HepG2 (cell line): ENCODE measurements at regions not wholly inside any gene's neighbourhood (a gene's known extent, or its start where the extent isn't known, plus 50 kb on each side); places are given as distances from the start of the nearest gene placed in this dataset.

Source experiments
- ELF1 ChIP-seq: sonication (generic); formaldehyde crosslinking; IDR thresholded peaks from 2 replicates; pipeline ENCODE4 v1.4.0; 2020; ENCODE audit warnings: missing genetic modification reagents
- HDAC6 ChIP-seq: fragments of 200-600 bp; sonication (generic); IDR thresholded peaks from 2 replicates; pipeline ENCODE4 v1.7.0; 2017; ENCODE audit warnings: mild to moderate bottlenecking, antibody characterized with exemption, low read length, low read depth
- SP1 ChIP-seq, 2 experiments: fragments of 450-650 bp in 1 of 2; sonication (generic) in 1 of 2; formaldehyde crosslinking in 1 of 2; IDR thresholded peaks; 2 replicates each; pipeline versions ENCODE4 v1.4.0 to v1.6.1; 2016 to 2020; ENCODE audit warnings: missing genetic modification reagents in 1 of 2
- TF ChIP-seq, protein P1 (sequence below): sonication (generic); formaldehyde crosslinking; IDR thresholded peaks from 2 replicates; pipeline ENCODE4 v1.5.0; 2020; ENCODE audit warnings: mild to moderate bottlenecking, missing genetic modification reagents, moderate library complexity

DNA sequence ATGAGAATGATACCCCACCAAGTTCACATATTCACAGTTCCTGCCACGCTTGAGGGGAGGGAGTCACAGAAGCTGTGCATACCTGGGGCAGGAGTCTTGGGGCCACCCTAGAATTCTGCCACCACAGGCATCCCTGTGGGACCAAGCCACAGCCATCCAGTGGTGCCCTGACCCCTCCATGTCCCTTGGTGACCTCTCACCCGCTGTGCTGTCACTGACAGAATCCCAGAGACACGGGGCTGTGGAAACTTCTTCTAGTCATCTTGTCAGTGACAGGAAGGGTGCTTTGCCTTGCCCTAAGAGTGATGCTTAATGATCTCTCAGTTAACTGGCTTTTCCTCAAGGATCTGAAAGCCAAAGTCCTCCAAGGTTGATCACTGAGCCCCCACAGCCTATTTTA lies 58.4 kb upstream of the UQCRFS1 start:
- TF ChIP-seq ELF1 (no peak), SP1 (IDR thresholded peaks at IDR 0.05) (no peak), SP1 (CRISPR knock-in tag; IDR thresholded peaks at IDR 0.05) (no peak), HDAC6 (no peak)
- TF ChIP-seq, protein P1, sequence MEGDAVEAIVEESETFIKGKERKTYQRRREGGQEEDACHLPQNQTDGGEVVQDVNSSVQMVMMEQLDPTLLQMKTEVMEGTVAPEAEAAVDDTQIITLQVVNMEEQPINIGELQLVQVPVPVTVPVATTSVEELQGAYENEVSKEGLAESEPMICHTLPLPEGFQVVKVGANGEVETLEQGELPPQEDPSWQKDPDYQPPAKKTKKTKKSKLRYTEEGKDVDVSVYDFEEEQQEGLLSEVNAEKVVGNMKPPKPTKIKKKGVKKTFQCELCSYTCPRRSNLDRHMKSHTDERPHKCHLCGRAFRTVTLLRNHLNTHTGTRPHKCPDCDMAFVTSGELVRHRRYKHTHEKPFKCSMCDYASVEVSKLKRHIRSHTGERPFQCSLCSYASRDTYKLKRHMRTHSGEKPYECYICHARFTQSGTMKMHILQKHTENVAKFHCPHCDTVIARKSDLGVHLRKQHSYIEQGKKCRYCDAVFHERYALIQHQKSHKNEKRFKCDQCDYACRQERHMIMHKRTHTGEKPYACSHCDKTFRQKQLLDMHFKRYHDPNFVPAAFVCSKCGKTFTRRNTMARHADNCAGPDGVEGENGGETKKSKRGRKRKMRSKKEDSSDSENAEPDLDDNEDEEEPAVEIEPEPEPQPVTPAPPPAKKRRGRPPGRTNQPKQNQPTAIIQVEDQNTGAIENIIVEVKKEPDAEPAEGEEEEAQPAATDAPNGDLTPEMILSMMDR (CRISPR knock-in tag): no peak
